PFSK-1 (cell line): ENCODE measurements at regions not wholly inside any gene's neighbourhood (a gene's known extent, or its start where the extent isn't known, plus 50 kb on each side); places are given as distances from the start of the nearest gene placed in this dataset.

ENCODE experiments used
- POLR2AphosphoS5 ChIP-seq: IDR thresholded peaks from 2 replicates; pipeline ENCODE4 v1.6.1; 2012; ENCODE audit warnings: low read depth, mild to moderate bottlenecking, control low read depth, low read length, moderate library complexity
- REST ChIP-seq, 2 experiments: IDR thresholded peaks; 2 replicates each; pipeline versions ENCODE4 v1.6.1 to v1.8.0; 2011 to 2012; ENCODE audit warnings: low read depth in 2 of 2, low read length in 2 of 2, control low read depth in 1 of 2, inconsistent platforms in 1 of 2, mild to moderate bottlenecking in 1 of 2, moderate library complexity in 1 of 2; ENCODE audit not compliant: insufficient read depth in 1 of 2
- TAF1 ChIP-seq: IDR thresholded peaks from 2 replicates; pipeline ENCODE4 v1.6.1; 2012; ENCODE audit warnings: low read length, control low read depth, borderline replicate concordance; ENCODE audit not compliant: insufficient read depth

DNA sequence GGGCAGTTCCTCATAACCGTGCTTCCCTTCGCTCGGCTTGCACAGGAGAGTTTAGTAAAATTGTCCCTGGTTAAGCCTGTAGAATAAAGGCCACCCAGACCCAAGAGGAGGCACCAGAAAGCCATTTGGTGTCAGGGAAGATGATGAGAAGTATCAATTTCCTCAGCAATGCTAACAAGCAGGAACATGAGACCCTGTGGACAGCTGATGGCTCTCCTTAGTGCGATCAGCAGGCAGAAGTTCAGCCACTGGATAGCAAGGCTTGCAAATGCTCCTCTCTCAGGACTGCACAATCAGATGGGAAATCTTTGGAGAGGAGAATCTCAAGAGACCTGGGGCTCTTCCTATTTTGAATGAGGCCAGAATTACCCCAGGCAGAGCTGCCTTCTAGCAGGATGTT lies 261.1 kb upstream of the DYNLRB2 start:
- TF ChIP-seq REST (IDR thresholded peaks at IDR 0.05; ENCODE audit: insufficient read depth in 1 of 2, low read depth in 2 of 2, low read length in 2 of 2) (no peak), POLR2AphosphoS5 (no peak), TAF1 (no peak)
